K562 (cell line): ENCODE measurements at regions not wholly inside any gene's neighbourhood (a gene's known extent, or its start where the extent isn't known, plus 50 kb on each side); places are given as distances from the start of the nearest gene placed in this dataset.

ENCODE experiments used
- ARID2 ChIP-seq: fragments of 450-650 bp; IDR thresholded peaks from 2 replicates; pipeline ENCODE4 v1.6.1; 2017; ENCODE audit warnings: antibody characterized with exemption, mild to moderate bottlenecking
- ARID4B ChIP-seq: sonication (generic); formaldehyde crosslinking; IDR thresholded peaks from 2 replicates; pipeline ENCODE4 v1.8.0; 2022; ENCODE audit warnings: mild to moderate bottlenecking, missing genetic modification reagents
- CTBP1 ChIP-seq: fragments of 450-650 bp; IDR thresholded peaks from 2 replicates; pipeline ENCODE4 v1.6.1; 2016; ENCODE audit warnings: borderline replicate concordance
- ETV1 ChIP-seq: fragments of 450-650 bp; conservative IDR thresholded peaks from 2 replicates; pipeline ENCODE4 v1.6.1; 2016; ENCODE audit warnings: missing genetic modification characterization, control low read depth, low read depth, missing compliant biosample characterization
- POLR2AphosphoS5 ChIP-seq: IDR thresholded peaks from 2 replicates; pipeline ENCODE4 v1.6.1; 2011; ENCODE audit warnings: mild to moderate bottlenecking, low read depth, low read length, moderate library complexity; ENCODE audit not compliant: control insufficient read depth, insufficient read depth
- PRMT5 ChIP-seq: sonication (generic); formaldehyde crosslinking; IDR thresholded peaks from 2 replicates; pipeline ENCODE4 v1.5.0; 2020; ENCODE audit warnings: missing genetic modification reagents
- RFX5 ChIP-seq: IDR thresholded peaks from 2 replicates; pipeline ENCODE4 v1.6.1; 2011; ENCODE audit warnings: low read depth, mild to moderate bottlenecking, improper control_type of control experiment, low read length
- SUPT5H ChIP-seq: fragments of 450-650 bp; IDR thresholded peaks from 2 replicates; pipeline ENCODE4 v1.6.1; 2016
- U2AF1 ChIP-seq: fragments of 200-400 bp; formaldehyde crosslinking; optimal IDR thresholded peaks from 2 replicates; pipeline ENCODE3; 2017; ENCODE audit warnings: mild to moderate bottlenecking, low read depth, low read length, moderate library complexity
- TF ChIP-seq, protein P1 (sequence below): fragments of 250-450 bp; sonication (Bioruptor Pico); IDR thresholded peaks from 2 replicates; pipeline ENCODE4 v1.4.0; 2020; ENCODE audit warnings: mild to moderate bottlenecking, moderate library complexity, borderline replicate concordance
- TF ChIP-seq, protein P2 (sequence below): fragments of 450-650 bp; IDR thresholded peaks from 2 replicates; pipeline ENCODE4 v1.6.1; 2017; ENCODE audit warnings: antibody characterized with exemption, mild to moderate bottlenecking
- TF ChIP-seq, protein P3 (sequence below), 2 experiments: IDR thresholded peaks; 2 replicates each; pipeline ENCODE4 v1.6.1; 2011; ENCODE audit warnings: borderline replicate concordance in 1 of 2, control low read depth in 1 of 2, low read depth in 1 of 2, low read length in 1 of 2, mild to moderate bottlenecking in 1 of 2, mixed read lengths in 1 of 2, moderate library complexity in 1 of 2; ENCODE audit not compliant: insufficient read depth in 1 of 2, insufficient read length in 1 of 2, poor library complexity in 1 of 2, severe bottlenecking in 1 of 2; ENCODE audit errors: extremely low read depth in 1 of 2
- TF ChIP-seq, protein P4 (sequence below), 2 experiments: fragments of 450-650 bp; conservative IDR thresholded peaks; 2 replicates each; pipeline ENCODE4 v1.6.1; 2017; ENCODE audit warnings: mild to moderate bottlenecking in 2 of 2, moderate library complexity in 2 of 2

DNA sequence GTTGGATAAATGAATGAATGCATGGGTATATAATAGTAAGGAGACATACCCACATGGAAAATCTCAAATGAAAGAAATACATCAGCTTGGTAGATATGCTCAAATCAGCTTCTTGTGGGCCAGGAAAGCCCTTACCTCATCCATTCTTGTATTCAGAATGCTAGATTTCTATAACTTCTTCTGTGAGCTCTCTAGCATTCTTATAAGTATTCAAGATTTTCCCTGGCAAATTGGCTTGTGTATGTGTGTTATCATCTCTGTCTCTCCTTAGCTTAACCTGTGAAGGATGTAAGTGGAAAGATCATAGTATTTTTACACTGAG is 100.8 kb downstream of the OR2B2 start (continued):
- TF ChIP-seq ARID2: peak; percentile 2; the same call in 1 of the 2 replicates
- TF ChIP-seq, protein P1, sequence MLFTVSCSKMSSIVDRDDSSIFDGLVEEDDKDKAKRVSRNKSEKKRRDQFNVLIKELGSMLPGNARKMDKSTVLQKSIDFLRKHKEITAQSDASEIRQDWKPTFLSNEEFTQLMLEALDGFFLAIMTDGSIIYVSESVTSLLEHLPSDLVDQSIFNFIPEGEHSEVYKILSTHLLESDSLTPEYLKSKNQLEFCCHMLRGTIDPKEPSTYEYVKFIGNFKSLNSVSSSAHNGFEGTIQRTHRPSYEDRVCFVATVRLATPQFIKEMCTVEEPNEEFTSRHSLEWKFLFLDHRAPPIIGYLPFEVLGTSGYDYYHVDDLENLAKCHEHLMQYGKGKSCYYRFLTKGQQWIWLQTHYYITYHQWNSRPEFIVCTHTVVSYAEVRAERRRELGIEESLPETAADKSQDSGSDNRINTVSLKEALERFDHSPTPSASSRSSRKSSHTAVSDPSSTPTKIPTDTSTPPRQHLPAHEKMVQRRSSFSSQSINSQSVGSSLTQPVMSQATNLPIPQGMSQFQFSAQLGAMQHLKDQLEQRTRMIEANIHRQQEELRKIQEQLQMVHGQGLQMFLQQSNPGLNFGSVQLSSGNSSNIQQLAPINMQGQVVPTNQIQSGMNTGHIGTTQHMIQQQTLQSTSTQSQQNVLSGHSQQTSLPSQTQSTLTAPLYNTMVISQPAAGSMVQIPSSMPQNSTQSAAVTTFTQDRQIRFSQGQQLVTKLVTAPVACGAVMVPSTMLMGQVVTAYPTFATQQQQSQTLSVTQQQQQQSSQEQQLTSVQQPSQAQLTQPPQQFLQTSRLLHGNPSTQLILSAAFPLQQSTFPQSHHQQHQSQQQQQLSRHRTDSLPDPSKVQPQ: no peak
- TF ChIP-seq POLR2AphosphoS5: 0 out of 2 replicates have a peak, but pooled peaks have one; percentile 3
- no peak for TF ChIP-seq ETV1 (tag)
- TF ChIP-seq, protein P2, sequence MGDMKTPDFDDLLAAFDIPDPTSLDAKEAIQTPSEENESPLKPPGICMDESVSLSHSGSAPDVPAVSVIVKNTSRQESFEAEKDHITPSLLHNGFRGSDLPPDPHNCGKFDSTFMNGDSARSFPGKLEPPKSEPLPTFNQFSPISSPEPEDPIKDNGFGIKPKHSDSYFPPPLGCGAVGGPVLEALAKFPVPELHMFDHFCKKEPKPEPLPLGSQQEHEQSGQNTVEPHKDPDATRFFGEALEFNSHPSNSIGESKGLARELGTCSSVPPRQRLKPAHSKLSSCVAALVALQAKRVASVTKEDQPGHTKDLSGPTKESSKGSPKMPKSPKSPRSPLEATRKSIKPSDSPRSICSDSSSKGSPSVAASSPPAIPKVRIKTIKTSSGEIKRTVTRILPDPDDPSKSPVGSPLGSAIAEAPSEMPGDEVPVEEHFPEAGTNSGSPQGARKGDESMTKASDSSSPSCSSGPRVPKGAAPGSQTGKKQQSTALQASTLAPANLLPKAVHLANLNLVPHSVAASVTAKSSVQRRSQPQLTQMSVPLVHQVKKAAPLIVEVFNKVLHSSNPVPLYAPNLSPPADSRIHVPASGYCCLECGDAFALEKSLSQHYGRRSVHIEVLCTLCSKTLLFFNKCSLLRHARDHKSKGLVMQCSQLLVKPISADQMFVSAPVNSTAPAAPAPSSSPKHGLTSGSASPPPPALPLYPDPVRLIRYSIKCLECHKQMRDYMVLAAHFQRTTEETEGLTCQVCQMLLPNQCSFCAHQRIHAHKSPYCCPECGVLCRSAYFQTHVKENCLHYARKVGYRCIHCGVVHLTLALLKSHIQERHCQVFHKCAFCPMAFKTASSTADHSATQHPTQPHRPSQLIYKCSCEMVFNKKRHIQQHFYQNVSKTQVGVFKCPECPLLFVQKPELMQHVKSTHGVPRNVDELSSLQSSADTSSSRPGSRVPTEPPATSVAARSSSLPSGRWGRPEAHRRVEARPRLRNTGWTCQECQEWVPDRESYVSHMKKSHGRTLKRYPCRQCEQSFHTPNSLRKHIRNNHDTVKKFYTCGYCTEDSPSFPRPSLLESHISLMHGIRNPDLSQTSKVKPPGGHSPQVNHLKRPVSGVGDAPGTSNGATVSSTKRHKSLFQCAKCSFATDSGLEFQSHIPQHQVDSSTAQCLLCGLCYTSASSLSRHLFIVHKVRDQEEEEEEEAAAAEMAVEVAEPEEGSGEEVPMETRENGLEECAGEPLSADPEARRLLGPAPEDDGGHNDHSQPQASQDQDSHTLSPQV: 0 out of 2 replicates have a peak, but pooled peaks have one; percentile 14
- TF ChIP-seq CTBP1: no peak
- TF ChIP-seq, protein P3, sequence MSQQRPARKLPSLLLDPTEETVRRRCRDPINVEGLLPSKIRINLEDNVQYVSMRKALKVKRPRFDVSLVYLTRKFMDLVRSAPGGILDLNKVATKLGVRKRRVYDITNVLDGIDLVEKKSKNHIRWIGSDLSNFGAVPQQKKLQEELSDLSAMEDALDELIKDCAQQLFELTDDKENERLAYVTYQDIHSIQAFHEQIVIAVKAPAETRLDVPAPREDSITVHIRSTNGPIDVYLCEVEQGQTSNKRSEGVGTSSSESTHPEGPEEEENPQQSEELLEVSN (IDR thresholded peaks at IDR 0.05; ENCODE audit: borderline replicate concordance in 1 of 2, extremely low read depth in 1 of 2, insufficient read depth in 1 of 2, insufficient read length in 1 of 2, low read depth in 1 of 2, low read length in 1 of 2, poor library complexity in 1 of 2, severe bottlenecking in 1 of 2): no peak
- TF ChIP-seq U2AF1: peak; percentile 27
- TF ChIP-seq SUPT5H: peak; percentile 1
- no peak for TF ChIP-seq PRMT5 (CRISPR knock-in tag)
- no peak for TF ChIP-seq RFX5
- TF ChIP-seq, protein P4, sequence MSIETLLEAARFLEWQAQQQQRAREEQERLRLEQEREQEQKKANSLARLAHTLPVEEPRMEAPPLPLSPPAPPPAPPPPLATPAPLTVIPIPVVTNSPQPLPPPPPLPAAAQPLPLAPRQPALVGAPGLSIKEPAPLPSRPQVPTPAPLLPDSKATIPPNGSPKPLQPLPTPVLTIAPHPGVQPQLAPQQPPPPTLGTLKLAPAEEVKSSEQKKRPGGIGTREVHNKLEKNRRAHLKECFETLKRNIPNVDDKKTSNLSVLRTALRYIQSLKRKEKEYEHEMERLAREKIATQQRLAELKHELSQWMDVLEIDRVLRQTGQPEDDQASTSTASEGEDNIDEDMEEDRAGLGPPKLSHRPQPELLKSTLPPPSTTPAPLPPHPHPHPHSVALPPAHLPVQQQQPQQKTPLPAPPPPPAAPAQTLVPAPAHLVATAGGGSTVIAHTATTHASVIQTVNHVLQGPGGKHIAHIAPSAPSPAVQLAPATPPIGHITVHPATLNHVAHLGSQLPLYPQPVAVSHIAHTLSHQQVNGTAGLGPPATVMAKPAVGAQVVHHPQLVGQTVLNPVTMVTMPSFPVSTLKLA (conservative IDR thresholded peaks at IDR 0.05): 0 out of 4 replicates have a peak, but pooled peaks of 1 of the 2 experiments have one; percentile 9
- TF ChIP-seq ARID4B (CRISPR knock-in tag): no peak
